H9 (cell line): ENCODE measurements at regions not wholly inside any gene's neighbourhood (a gene's known extent, or its start where the extent isn't known, plus 50 kb on each side); places are given as distances from the start of the nearest gene placed in this dataset.

Experiments
- DNase-seq: peaks from one replicate; pipeline ENCODE4 v3.0.0-alpha.2; 2017
- H2AFZ ChIP-seq: one replicate; pipeline ENCODE4 v1.6.1; 2013; ENCODE audit warnings: mild to moderate bottlenecking, low read length, control low read depth, moderate library complexity
- H2AK5ac ChIP-seq: 2 replicates; pipeline ENCODE4 v1.6.1; 2013; ENCODE audit warnings: low read length, control low read depth, mixed read lengths; ENCODE audit not compliant: insufficient read length
- H2BK120ac ChIP-seq: one replicate; pipeline ENCODE4 v1.6.1; 2013; ENCODE audit warnings: low read depth, mild to moderate bottlenecking, low read length, control low read depth, inconsistent platforms; ENCODE audit not compliant: poor library complexity, severe bottlenecking
- H2BK12ac ChIP-seq: 2 replicates; pipeline ENCODE4 v1.6.1; 2013; ENCODE audit warnings: low read length, control low read depth, mixed read lengths, low read depth; ENCODE audit not compliant: insufficient read length
- H2BK15ac ChIP-seq: 2 replicates; pipeline ENCODE4 v1.6.1; 2013; ENCODE audit warnings: low read depth, low read length, control low read depth
- H2BK20ac ChIP-seq: one replicate; pipeline ENCODE4 v1.6.1; 2013; ENCODE audit warnings: low read depth, mild to moderate bottlenecking, low read length, control low read depth, inconsistent platforms; ENCODE audit not compliant: poor library complexity, severe bottlenecking
- H2BK5ac ChIP-seq: 2 replicates; pipeline ENCODE4 v1.6.1; 2013; ENCODE audit warnings: low read length, control low read depth, mixed read lengths; ENCODE audit not compliant: insufficient read length
- H3K14ac ChIP-seq: 2 replicates; pipeline ENCODE4 v1.6.1; 2013; ENCODE audit warnings: low read length, control low read depth; ENCODE audit not compliant: insufficient read depth
- H3K18ac ChIP-seq: 2 replicates; pipeline ENCODE4 v1.6.1; 2013; ENCODE audit warnings: low read depth, mild to moderate bottlenecking, mixed read lengths, low read length, control low read depth; ENCODE audit not compliant: insufficient read length
- H3K23ac ChIP-seq: 2 replicates; pipeline ENCODE4 v1.6.1; 2013; ENCODE audit warnings: low read length, control low read depth, mixed read lengths, low read depth; ENCODE audit not compliant: insufficient read length
- H3K23me2 ChIP-seq: 2 replicates; pipeline ENCODE4 v1.6.1; 2013; ENCODE audit warnings: low read depth, mild to moderate bottlenecking, mixed read lengths, low read length, control low read depth; ENCODE audit not compliant: insufficient read length, poor library complexity, severe bottlenecking
- H3K27ac ChIP-seq: 2 replicates; pipeline ENCODE4 v1.5.1; 2013; ENCODE audit warnings: low read length, control low read depth, mixed read lengths, low read depth; ENCODE audit not compliant: insufficient read length
- H3K27me3 ChIP-seq: 2 replicates; pipeline ENCODE4 v1.6.1; 2013; ENCODE audit warnings: low read length, control low read depth, inconsistent platforms; ENCODE audit not compliant: insufficient read depth
- H3K4ac ChIP-seq: 2 replicates; pipeline ENCODE4 v1.6.1; 2013; ENCODE audit warnings: low read depth, mild to moderate bottlenecking, control low read depth, inconsistent platforms, low read length, moderate library complexity
- H3K4me1 ChIP-seq: 2 replicates; pipeline ENCODE4 v1.6.1; 2013; ENCODE audit warnings: low read length, control low read depth, inconsistent platforms; ENCODE audit not compliant: insufficient read depth
- H3K4me2 ChIP-seq: 2 replicates; pipeline ENCODE4 v1.6.1; 2013; ENCODE audit warnings: low read length, control low read depth, mixed read lengths; ENCODE audit not compliant: insufficient read length, insufficient read depth
- H3K56ac ChIP-seq: 2 replicates; pipeline ENCODE4 v1.6.1; 2013; ENCODE audit warnings: low read depth, mild to moderate bottlenecking, mixed read lengths, low read length, control low read depth; ENCODE audit not compliant: insufficient read length
- H3K79me1 ChIP-seq: 2 replicates; pipeline ENCODE4 v1.6.1; 2013; ENCODE audit warnings: low read depth, mild to moderate bottlenecking, moderate library complexity, low read length, control low read depth, inconsistent platforms; ENCODE audit not compliant: insufficient read depth, poor library complexity, severe bottlenecking
- H3K79me2 ChIP-seq: 2 replicates; pipeline ENCODE4 v1.6.1; 2013; ENCODE audit warnings: low read length, control low read depth, inconsistent platforms; ENCODE audit not compliant: insufficient read depth
- H3K9ac ChIP-seq: 2 replicates; pipeline ENCODE4 v1.6.1; 2013; ENCODE audit warnings: low read length, control low read depth, mixed read lengths; ENCODE audit not compliant: insufficient read length; ENCODE audit errors: extremely low read depth
- H3K9me3 ChIP-seq: one replicate; pipeline ENCODE4 v1.6.1; 2013; ENCODE audit warnings: low read depth, low read length, inconsistent platforms; ENCODE audit not compliant: control insufficient read depth
- H3T11ph ChIP-seq: one replicate; pipeline ENCODE4 v1.6.1; 2013; ENCODE audit warnings: mild to moderate bottlenecking, low read length, control low read depth, inconsistent platforms
- H4K20me1 ChIP-seq: one replicate; pipeline ENCODE4 v1.6.1; 2013; ENCODE audit not compliant: control insufficient read depth, insufficient read length, insufficient read depth
- H4K5ac ChIP-seq: 2 replicates; pipeline ENCODE4 v1.6.1; 2013; ENCODE audit warnings: low read depth, mild to moderate bottlenecking, mixed read lengths, low read length, control low read depth; ENCODE audit not compliant: insufficient read length
- H4K8ac ChIP-seq: replicated peaks from 2 replicates; pipeline ENCODE4 v1.6.1; 2013; ENCODE audit warnings: low read length, control low read depth, mixed read lengths, low read depth; ENCODE audit not compliant: insufficient read length
- H4K91ac ChIP-seq: 2 replicates; pipeline ENCODE4 v1.6.1; 2013; ENCODE audit warnings: low read depth, mild to moderate bottlenecking, moderate library complexity, mixed read lengths, low read length, control low read depth; ENCODE audit not compliant: insufficient read length
- H3K27ac Mint-ChIP-seq, 3 experiments: 2 replicates in 2 of 3; 3 replicates in 1 of 3; pipeline ENCODE4 v1.8.0; 2020 to 2021; ENCODE audit warnings: mixed read lengths in 3 of 3, mild to moderate bottlenecking in 1 of 3, moderate library complexity in 1 of 3
- H3K27me3 Mint-ChIP-seq: 2 replicates; pipeline ENCODE4 v1.8.0; 2021; ENCODE audit warnings: low read depth, mild to moderate bottlenecking, moderate library complexity, mixed read lengths
- H3K36me3 Mint-ChIP-seq, 3 experiments: 2 replicates in 2 of 3; 3 replicates in 1 of 3; pipeline ENCODE4 v1.8.0; 2020 to 2021; ENCODE audit warnings: low read depth in 3 of 3, mixed read lengths in 3 of 3; ENCODE audit not compliant: insufficient read depth in 1 of 3
- H3K4me1 Mint-ChIP-seq, 2 experiments: 2 replicates each; pipeline ENCODE4 v1.8.0; 2020; ENCODE audit warnings: mixed read lengths in 2 of 2
- H3K4me3 Mint-ChIP-seq, 2 experiments: 2 replicates in 1 of 2; 3 replicates in 1 of 2; pipeline ENCODE4 v1.8.0; 2020 to 2021; ENCODE audit warnings: mild to moderate bottlenecking in 2 of 2, mixed read lengths in 2 of 2, moderate library complexity in 1 of 2
- H3K9me3 Mint-ChIP-seq, 2 experiments: 2 replicates in 1 of 2; 3 replicates in 1 of 2; pipeline ENCODE4 v1.8.0; 2020; ENCODE audit warnings: mild to moderate bottlenecking in 2 of 2, mixed read lengths in 2 of 2, moderate library complexity in 1 of 2
- CTCF ChIP-seq: fragments of 200-600 bp; sonication (generic); conservative IDR thresholded peaks from 3 replicates; pipeline ENCODE4 v1.8.0; 2021; ENCODE audit warnings: antibody characterized with exemption, mild to moderate bottlenecking
- WGBS: extraction: QIAGEN DNeasy Blood & Tissue Kit; methylation state at CpG from one replicate; pipeline ENCODE4 v1.1.7; 2013; ENCODE audit warnings: missing lambda C conversion rate, low lambda C conversion rate, mixed read lengths; ENCODE audit not compliant: insufficient read length; ENCODE audit errors: extremely low coverage; 5-methylcytosine and 5-hydroxymethylcytosine counted together

DNA sequence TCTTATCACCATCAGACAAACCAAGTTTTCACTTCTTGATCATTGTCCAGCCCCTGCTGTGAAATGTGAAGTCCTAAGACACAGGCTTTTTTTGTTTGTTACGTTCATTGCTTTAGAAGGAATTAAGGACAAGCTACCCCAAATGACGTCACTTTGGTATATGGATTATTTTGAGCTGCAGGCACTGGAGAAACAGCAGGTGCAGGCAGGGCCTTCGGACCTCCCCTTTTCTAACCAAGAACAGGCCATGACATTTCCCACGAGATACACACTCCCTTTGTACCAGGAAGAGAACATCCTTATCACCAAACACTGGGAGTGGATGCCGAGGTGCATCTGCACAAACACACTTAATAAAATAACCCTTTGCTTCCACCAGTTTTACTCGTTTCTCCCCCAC, 418.0 kb upstream of the SULF2 start:
- H3K27ac Mint-ChIP-seq = no peak overlapping the region
- Histone ChIP-seq H3K4ac (no peak overlapping the region), H3K79me1 (no peaks in the 10 kb centered on the region), H2BK12ac (no peak overlapping the region), H2BK120ac (no peak overlapping the region), H3T11ph (no peak overlapping the region), H3K18ac (no peak overlapping the region), H2BK15ac (no peak overlapping the region), H2AFZ (no peak overlapping the region), H3K14ac (no peak overlapping the region), H3K4me2 (no peak overlapping the region), H4K8ac (no peak overlapping the region), H3K4me1 (no peaks in the 10 kb centered on the region), H3K9ac (no peak overlapping the region), H4K20me1 (no peaks in the 10 kb centered on the region), H3K79me2 (no peaks in the 10 kb centered on the region), H3K23ac (no peak overlapping the region), H3K9me3 (no peaks in the 10 kb centered on the region), H2BK5ac (no peak overlapping the region), H4K5ac (no peak overlapping the region), H3K56ac (no peak overlapping the region), H3K23me2 (no peaks in the 10 kb centered on the region), H3K27ac (no peak overlapping the region), H2AK5ac (no peak overlapping the region), H3K27me3 (no peaks in the 10 kb centered on the region), H2BK20ac (no peak overlapping the region), H4K91ac (no peak overlapping the region)
- no peaks in the 10 kb centered on the region; the same call in 1 of the 2 replicates for H3K27me3 Mint-ChIP-seq
- no peaks in the 10 kb centered on the region; a peak in 1 of 5 replicates for H3K9me3 Mint-ChIP-seq
- TF ChIP-seq CTCF = no peak
- no peak overlapping the region for H3K4me3 Mint-ChIP-seq
- no peak for DNase-seq
- peaks cover 6 to 14% of the 10 kb centered on the region in 2 experiments for H3K4me1 Mint-ChIP-seq
- no CpG with 5 or more reads among the region's 6 CpGs for WGBS
- H3K36me3 Mint-ChIP-seq = no peaks in the 10 kb centered on the region; a peak in 1 of 7 replicates
